ENCODE measurements at regions not wholly inside any gene's neighbourhood (a gene's known extent, or its start where the extent isn't known, plus 50 kb on each side); places are given as distances from the start of the nearest gene placed in this dataset.
"Not testable (repeated sequence)": the region's sequence is repeated elsewhere in the genome, so short reads cannot be mapped to it uniquely, and the experiment has no call there.

- no peak for DNase-seq (ENCODE audit: low spot score)
Observed at GRCh38 chrX:47302396-47302795, 68.0 kb upstream of the ZNF157 start.

DNA sequence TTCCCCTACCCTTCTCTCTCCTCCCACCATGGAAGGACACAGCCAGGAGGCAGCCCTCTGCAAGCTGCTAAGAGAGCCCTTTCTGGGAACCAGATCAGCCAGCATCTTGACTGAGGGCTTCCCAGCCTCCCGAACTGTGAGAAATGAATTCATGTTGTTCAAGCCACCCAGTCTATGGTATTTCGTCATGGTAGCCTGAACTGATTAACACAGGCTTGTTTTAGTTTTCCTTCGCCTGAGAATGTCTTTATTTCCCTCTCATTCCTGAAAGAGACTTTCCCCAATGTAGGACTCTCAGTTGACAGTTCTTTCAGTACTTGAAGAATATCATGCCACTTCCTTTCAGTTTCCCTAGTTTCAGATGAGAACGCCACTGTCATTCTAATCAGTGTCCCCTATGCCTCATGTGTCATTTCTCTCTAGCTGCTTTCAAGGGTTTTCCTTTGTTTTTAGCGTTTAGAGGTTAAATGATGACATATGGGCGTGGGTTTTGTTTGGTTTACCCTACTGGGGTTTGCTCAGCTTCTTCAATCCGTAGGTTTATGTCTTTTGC lies 63.8 kb upstream of the ZNF157 start:
- not testable (repeated sequence) for DNase-seq (ENCODE audit: low spot score)

- DNase-seq (ENCODE audit: low spot score), result peak; percentile 33
Observed at GRCh38 chrX:47311932-47312774, 58.2 kb upstream of the ZNF157 start.

DNA sequence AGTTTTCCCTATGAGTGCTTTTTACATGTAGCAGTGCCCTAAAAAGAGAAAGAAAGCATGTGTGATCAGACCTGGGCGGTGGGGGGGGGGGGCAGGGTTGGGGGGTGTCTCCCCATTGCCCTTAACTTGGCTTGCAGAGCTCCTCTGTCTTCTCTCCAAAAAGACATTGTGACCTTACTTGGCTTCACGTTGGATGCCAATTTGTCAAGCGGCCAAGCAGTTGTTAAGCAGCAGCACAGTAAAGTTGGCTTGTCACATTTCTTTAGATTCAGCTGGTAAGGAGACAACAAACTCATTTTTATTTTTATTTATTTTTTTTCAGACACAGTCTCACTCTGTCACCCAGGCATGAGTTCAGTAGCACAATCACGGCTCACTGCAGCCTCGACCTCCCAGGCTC lies 57.3 kb upstream of the ZNF157 start:
- no peak for DNase-seq (ENCODE audit: low spot score)

- no peak for DNase-seq (ENCODE audit: low spot score)
Observed at GRCh38 chrX:47316276-47317025, 53.9 kb upstream of the ZNF157 start.
